Ovary (tissue), 3 donors: ENCODE measurements at regions not wholly inside any gene's neighbourhood (a gene's known extent, or its start where the extent isn't known, plus 50 kb on each side); places are given as distances from the start of the nearest gene placed in this dataset.

Experiments used
- EP300 ChIP-seq: sonication (generic); formaldehyde crosslinking; IDR thresholded peaks from one replicate; pipeline ENCODE4 v1.6.1; 2017; ENCODE audit warnings: antibody characterized with exemption
- TF ChIP-seq, protein P1 (sequence below), 3 donors: fragments of 450-650 bp in 2 of 3; fragments of 200-600 bp in 1 of 3; IDR thresholded peaks; one replicate each; pipeline versions ENCODE4 v1.5.1 to v1.8.0; 2016 to 2022; ENCODE audit warnings: antibody characterized with exemption in 3 of 3, mild to moderate bottlenecking in 1 of 3
- donor health status: DM: no; HTN: no; CAD: no.

DNA sequence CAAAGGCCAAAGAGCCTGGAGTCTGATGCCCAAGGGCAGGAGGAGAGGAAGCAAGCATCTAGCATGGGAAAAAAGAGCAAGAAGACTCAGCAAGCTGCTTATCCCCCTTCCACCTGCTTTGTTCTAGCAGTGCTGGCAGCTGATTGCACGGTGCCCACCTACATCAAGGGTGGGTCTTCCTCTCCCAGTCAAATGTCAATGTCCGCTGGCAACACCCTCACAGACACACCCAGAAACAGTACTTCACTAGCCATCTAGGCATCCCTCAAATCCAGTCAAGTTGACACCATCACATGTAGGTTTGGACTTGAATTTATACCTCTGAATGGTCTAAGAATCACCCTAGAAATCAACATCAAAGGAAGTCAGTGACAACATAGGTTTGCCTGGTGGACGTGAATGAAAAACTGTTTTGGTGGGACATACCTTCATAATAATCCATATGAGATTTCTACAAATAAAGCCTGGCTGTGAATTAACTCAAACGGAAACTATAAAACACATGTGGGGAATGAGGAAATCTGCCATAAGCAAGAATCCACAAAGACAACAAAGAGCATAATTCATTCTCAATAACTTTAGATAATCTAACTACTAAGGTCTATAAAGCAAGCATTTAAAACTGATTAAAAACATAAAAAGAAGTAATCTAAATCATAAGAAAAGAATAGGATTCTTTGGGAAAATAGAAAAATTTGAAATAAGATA is 185.8 kb upstream of the JADE1 start:
- TF ChIP-seq, protein P1, sequence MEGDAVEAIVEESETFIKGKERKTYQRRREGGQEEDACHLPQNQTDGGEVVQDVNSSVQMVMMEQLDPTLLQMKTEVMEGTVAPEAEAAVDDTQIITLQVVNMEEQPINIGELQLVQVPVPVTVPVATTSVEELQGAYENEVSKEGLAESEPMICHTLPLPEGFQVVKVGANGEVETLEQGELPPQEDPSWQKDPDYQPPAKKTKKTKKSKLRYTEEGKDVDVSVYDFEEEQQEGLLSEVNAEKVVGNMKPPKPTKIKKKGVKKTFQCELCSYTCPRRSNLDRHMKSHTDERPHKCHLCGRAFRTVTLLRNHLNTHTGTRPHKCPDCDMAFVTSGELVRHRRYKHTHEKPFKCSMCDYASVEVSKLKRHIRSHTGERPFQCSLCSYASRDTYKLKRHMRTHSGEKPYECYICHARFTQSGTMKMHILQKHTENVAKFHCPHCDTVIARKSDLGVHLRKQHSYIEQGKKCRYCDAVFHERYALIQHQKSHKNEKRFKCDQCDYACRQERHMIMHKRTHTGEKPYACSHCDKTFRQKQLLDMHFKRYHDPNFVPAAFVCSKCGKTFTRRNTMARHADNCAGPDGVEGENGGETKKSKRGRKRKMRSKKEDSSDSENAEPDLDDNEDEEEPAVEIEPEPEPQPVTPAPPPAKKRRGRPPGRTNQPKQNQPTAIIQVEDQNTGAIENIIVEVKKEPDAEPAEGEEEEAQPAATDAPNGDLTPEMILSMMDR (IDR thresholded peaks at IDR 0.05): no peak
- TF ChIP-seq EP300: no peak
